ENCODE measurements at regions not wholly inside any gene's neighbourhood (a gene's known extent, or its start where the extent isn't known, plus 50 kb on each side); places are given as distances from the start of the nearest gene placed in this dataset.

- POLR2A ChIA-PET: no interaction called here
- H3K4me3 ChIP-seq (ENCODE audit: low read depth, low read length): no peak overlapping the region
- no peaks in the 10 kb centered on the region for H3K4me1 ChIP-seq
- peaks cover 16% of the 10 kb centered on the region for H3K27me3 Mint-ChIP-seq (ENCODE audit: insufficient read depth, unreplicated experiment)
- no peak for TF ChIP-seq CTCF (IDR thresholded peaks at IDR 0.05; ENCODE audit: insufficient read depth in 1 of 2, low read depth in 1 of 2, low read length in 1 of 2, severe bottlenecking in 1 of 2, unreplicated experiment in 1 of 2)
- no TSS peak for BruUV-seq (replicated peaks)
- DNase-seq: no peak
- H3K9me3 Mint-ChIP-seq (ENCODE audit: unreplicated experiment): peaks cover 9% of the 10 kb centered on the region
- no peaks in the 10 kb centered on the region for H3K4me1 Mint-ChIP-seq (ENCODE audit: low read depth, unreplicated experiment)
- no peaks in the 10 kb centered on the region for H3K36me3 ChIP-seq (ENCODE audit: control insufficient read depth, insufficient read depth, low read length)
- no peaks in the 10 kb centered on the region for H3K27me3 ChIP-seq (replicated peaks; ENCODE audit: control insufficient read depth, insufficient read depth, low read length)
- H3K4me3 Mint-ChIP-seq (ENCODE audit: unreplicated experiment): no peak overlapping the region
- peaks cover 10% of the 10 kb centered on the region; the same call in 1 of the 2 replicates for H3K9me3 ChIP-seq
- no peaks in the 10 kb centered on the region for H3K36me3 Mint-ChIP-seq (ENCODE audit: insufficient read depth, unreplicated experiment)
- CTCF ChIA-PET: interaction anchor here (0.5 kb wide), 1 partner anchor 27 kb away, joined by 3 read pairs; no protein-coding TSS in a partner anchor
- no peak overlapping the region for H3K27ac Mint-ChIP-seq (ENCODE audit: unreplicated experiment)
- intact Hi-C loops (cut with micrococcal nuclease; ENCODE audit: unreplicated experiment): no loop called here
Observed at GRCh38 chr3:127377801-127378655, 90.2 kb upstream of the PRR20G start.

- H3K27ac Mint-ChIP-seq (ENCODE audit: unreplicated experiment): no peak overlapping the region
Observed at GRCh38 chr3:127375151-127375930, 87.5 kb upstream of the PRR20G start.

More at GRCh38 chr3:127375151-127375930, 87.5 kb upstream of the PRR20G start:
- CTCF ChIA-PET: interaction anchor here (0.6 kb wide), 1 partner anchor 26 kb away, joined by 3 read pairs; no protein-coding TSS in a partner anchor
- H3K36me3 ChIP-seq (ENCODE audit: control insufficient read depth, insufficient read depth, low read length): no peaks in the 10 kb centered on the region
- Mint-ChIP-seq H3K4me3 (ENCODE audit: unreplicated experiment) (no peak overlapping the region), H3K4me1 (ENCODE audit: low read depth, unreplicated experiment) (no peaks in the 10 kb centered on the region), H3K36me3 (ENCODE audit: insufficient read depth, unreplicated experiment) (no peaks in the 10 kb centered on the region), H3K9me3 (ENCODE audit: unreplicated experiment) (no peaks in the 10 kb centered on the region), H3K27me3 (ENCODE audit: insufficient read depth, unreplicated experiment) (peaks cover 12% of the 10 kb centered on the region)
- H3K9me3 ChIP-seq: no peaks in the 10 kb centered on the region
- BruUV-seq (replicated peaks): no TSS peak
- intact Hi-C loops (cut with micrococcal nuclease; ENCODE audit: unreplicated experiment): no loop called here
- no peak for DNase-seq
- no peak overlapping the region for H3K4me3 ChIP-seq (ENCODE audit: low read depth, low read length)
- no peaks in the 10 kb centered on the region; the same call in 1 of the 2 replicates for H3K27me3 ChIP-seq (replicated peaks; ENCODE audit: control insufficient read depth, insufficient read depth, low read length)
- POLR2A ChIA-PET: no interaction called here
- no peak for TF ChIP-seq CTCF (IDR thresholded peaks at IDR 0.05; ENCODE audit: insufficient read depth in 1 of 2, low read depth in 1 of 2, low read length in 1 of 2, severe bottlenecking in 1 of 2, unreplicated experiment in 1 of 2)
- H3K4me1 ChIP-seq: no peaks in the 10 kb centered on the region

All from Caco-2 (cell line).